Tibial nerve (tissue), 3 donors: ENCODE measurements at regions not wholly inside any gene's neighbourhood (a gene's known extent, or its start where the extent isn't known, plus 50 kb on each side); places are given as distances from the start of the nearest gene placed in this dataset.

ENCODE experiments used
- POLR2A ChIP-seq, 2 donors: fragments of 450-650 bp; IDR thresholded peaks; one replicate each; pipeline ENCODE4 v1.6.1; 2017; ENCODE audit warnings: antibody characterized with exemption in 2 of 2, mild to moderate bottlenecking in 2 of 2, moderate library complexity in 2 of 2
- TF ChIP-seq, protein P1 (sequence below), 5 experiments: fragments of 200-600 bp in 3 of 5; fragments of 450-650 bp in 2 of 5; sonication (generic) in 3 of 5; IDR thresholded peaks; one replicate each; pipeline ENCODE4 v1.5.1; 2016 to 2019; ENCODE audit warnings: antibody characterized with exemption in 5 of 5, mild to moderate bottlenecking in 3 of 5, moderate library complexity in 2 of 5

DNA sequence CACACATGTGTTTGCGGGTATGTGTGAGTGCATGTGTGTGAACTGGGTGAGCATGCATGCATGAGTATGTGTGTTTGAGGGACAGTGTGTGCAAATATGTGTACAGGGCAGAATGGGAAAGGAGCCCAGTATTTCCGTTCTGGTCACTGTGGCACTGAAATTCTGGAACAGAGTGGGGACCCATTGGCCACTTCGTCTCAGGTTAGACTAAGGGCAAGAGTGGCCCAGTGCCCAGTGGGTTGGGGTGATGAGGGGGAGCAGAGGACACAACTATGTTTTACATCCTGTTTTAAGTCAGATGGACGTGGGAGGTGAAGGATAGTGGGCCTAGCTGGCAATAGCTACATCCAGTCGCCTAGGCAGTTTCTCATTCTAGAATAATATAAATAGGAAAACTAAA lies 438.5 kb downstream of the DYNC2H1 start:
- TF ChIP-seq, protein P1, sequence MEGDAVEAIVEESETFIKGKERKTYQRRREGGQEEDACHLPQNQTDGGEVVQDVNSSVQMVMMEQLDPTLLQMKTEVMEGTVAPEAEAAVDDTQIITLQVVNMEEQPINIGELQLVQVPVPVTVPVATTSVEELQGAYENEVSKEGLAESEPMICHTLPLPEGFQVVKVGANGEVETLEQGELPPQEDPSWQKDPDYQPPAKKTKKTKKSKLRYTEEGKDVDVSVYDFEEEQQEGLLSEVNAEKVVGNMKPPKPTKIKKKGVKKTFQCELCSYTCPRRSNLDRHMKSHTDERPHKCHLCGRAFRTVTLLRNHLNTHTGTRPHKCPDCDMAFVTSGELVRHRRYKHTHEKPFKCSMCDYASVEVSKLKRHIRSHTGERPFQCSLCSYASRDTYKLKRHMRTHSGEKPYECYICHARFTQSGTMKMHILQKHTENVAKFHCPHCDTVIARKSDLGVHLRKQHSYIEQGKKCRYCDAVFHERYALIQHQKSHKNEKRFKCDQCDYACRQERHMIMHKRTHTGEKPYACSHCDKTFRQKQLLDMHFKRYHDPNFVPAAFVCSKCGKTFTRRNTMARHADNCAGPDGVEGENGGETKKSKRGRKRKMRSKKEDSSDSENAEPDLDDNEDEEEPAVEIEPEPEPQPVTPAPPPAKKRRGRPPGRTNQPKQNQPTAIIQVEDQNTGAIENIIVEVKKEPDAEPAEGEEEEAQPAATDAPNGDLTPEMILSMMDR (IDR thresholded peaks at IDR 0.05), result no peak
- TF ChIP-seq POLR2A (IDR thresholded peaks at IDR 0.05), result no peak
